WTC11 (cell line): ENCODE measurements at regions not wholly inside any gene's neighbourhood (a gene's known extent, or its start where the extent isn't known, plus 50 kb on each side); places are given as distances from the start of the nearest gene placed in this dataset.
A peak's percentile ranks its signal among the peaks of the same experiment; 100 is the strongest.

Experiments used
- ATAC-seq: fragments of 200-7000 bp; cut with Tn5 transposase; 2 replicates; pipeline ENCODE4 v1.10.0; 2021; ENCODE audit warnings: mild to moderate bottlenecking, moderate library complexity
- CTCF ChIA-PET: fragments of 300-600 bp; sonication (Branson Sonifier 250); formaldehyde crosslinking; loops from one replicate; lab custom pipeline; 2021; ENCODE audit warnings: antibody characterized with exemption; lab: Charles Lee
- POLR2A ChIA-PET: fragments of 350-600 bp; sonication (Branson Sonifier 250); formaldehyde crosslinking; loops from one replicate; lab custom pipeline; 2021; ENCODE audit warnings: antibody characterized with exemption; lab: Charles Lee
- DNase-seq: peaks from one replicate; pipeline ENCODE4 v3.0.0; 2021; ENCODE audit warnings: low spot score
- H3K27ac Mint-ChIP-seq: 2 replicates; pipeline ENCODE4 v1.8.0; 2021; ENCODE audit warnings: mixed read lengths
- H3K27me3 Mint-ChIP-seq: 2 replicates; pipeline ENCODE4 v1.8.0; 2021; ENCODE audit warnings: low read depth, mild to moderate bottlenecking, moderate library complexity, mixed read lengths
- H3K36me3 Mint-ChIP-seq: 2 replicates; pipeline ENCODE4 v1.8.0; 2021; ENCODE audit warnings: mixed read lengths
- H3K4me1 Mint-ChIP-seq: 2 replicates; pipeline ENCODE4 v1.8.0; 2022; ENCODE audit warnings: mixed read lengths
- H3K4me3 Mint-ChIP-seq: 2 replicates; pipeline ENCODE4 v1.8.0; 2021; ENCODE audit warnings: mild to moderate bottlenecking, moderate library complexity, mixed read lengths
- H3K9me3 Mint-ChIP-seq: 2 replicates; pipeline ENCODE4 v1.8.0; 2021; ENCODE audit warnings: mixed read lengths
- AFF4 ChIP-seq: sonication (generic); formaldehyde crosslinking; IDR thresholded peaks from 2 replicates; pipeline ENCODE4 v1.8.1; 2023; ENCODE audit warnings: mild to moderate bottlenecking, missing genetic modification reagents, borderline replicate concordance
- ELF4 ChIP-seq: sonication (generic); formaldehyde crosslinking; IDR thresholded peaks from 2 replicates; pipeline ENCODE4 v1.8.1; 2022; ENCODE audit warnings: low read depth, mild to moderate bottlenecking, moderate library complexity, missing genetic modification reagents
- FOXK1 ChIP-seq: sonication (generic); formaldehyde crosslinking; IDR thresholded peaks from 2 replicates; pipeline ENCODE4 v1.8.0; 2022; ENCODE audit warnings: mild to moderate bottlenecking, moderate library complexity, missing genetic modification reagents
- HMGA2 ChIP-seq: fragments of 250-450 bp; sonication (Bioruptor Pico); IDR thresholded peaks from 2 replicates; pipeline ENCODE4 v1.4.0; 2021; ENCODE audit warnings: mild to moderate bottlenecking, moderate library complexity
- JUN ChIP-seq: sonication (generic); formaldehyde crosslinking; IDR thresholded peaks from 2 replicates; pipeline ENCODE4 v1.8.0; 2023; ENCODE audit warnings: mild to moderate bottlenecking, missing genetic modification reagents
- NFATC4 ChIP-seq: fragments of 250-450 bp; sonication (Bioruptor Pico); IDR thresholded peaks from 2 replicates; pipeline ENCODE4 v1.9.0; 2021; ENCODE audit warnings: mild to moderate bottlenecking
- RELA ChIP-seq: sonication (generic); formaldehyde crosslinking; IDR thresholded peaks from 2 replicates; pipeline ENCODE4 v1.8.1; 2022; ENCODE audit warnings: missing genetic modification reagents, mild to moderate bottlenecking, borderline replicate concordance
- RORB ChIP-seq: fragments of 250-450 bp; sonication (Bioruptor Pico); IDR thresholded peaks from 2 replicates; pipeline ENCODE4 v1.9.0; 2021; ENCODE audit warnings: mild to moderate bottlenecking
- USF2 ChIP-seq: sonication (generic); formaldehyde crosslinking; IDR thresholded peaks from 2 replicates; pipeline ENCODE4 v1.8.1; 2023; ENCODE audit warnings: mild to moderate bottlenecking, missing genetic modification reagents, moderate library complexity
- ZBTB21 ChIP-seq: sonication (generic); formaldehyde crosslinking; IDR thresholded peaks from 2 replicates; pipeline ENCODE4 v1.8.1; 2023; ENCODE audit warnings: mild to moderate bottlenecking, missing genetic modification reagents, borderline replicate concordance
- ZNF138 ChIP-seq: sonication (generic); formaldehyde crosslinking; conservative IDR thresholded peaks from 2 replicates; pipeline ENCODE4 v1.8.1; 2022; ENCODE audit warnings: mild to moderate bottlenecking, moderate library complexity, missing genetic modification reagents
- ZNF219 ChIP-seq: sonication (generic); formaldehyde crosslinking; IDR thresholded peaks from 2 replicates; pipeline ENCODE4 v1.8.0; 2023; ENCODE audit warnings: missing genetic modification reagents, mild to moderate bottlenecking, borderline replicate concordance
- ZNF317 ChIP-seq: sonication (generic); formaldehyde crosslinking; IDR thresholded peaks from 2 replicates; pipeline ENCODE4 v1.8.1; 2023; ENCODE audit warnings: low read depth, mild to moderate bottlenecking, moderate library complexity, missing genetic modification reagents, borderline replicate concordance
- ZNF425 ChIP-seq: fragments of 250-450 bp; sonication (Bioruptor Pico); conservative IDR thresholded peaks from 2 replicates; pipeline ENCODE4 v1.9.0; 2021; ENCODE audit warnings: mild to moderate bottlenecking
- ZNF512 ChIP-seq: sonication (generic); formaldehyde crosslinking; IDR thresholded peaks from 2 replicates; pipeline ENCODE4 v1.8.1; 2022; ENCODE audit warnings: missing genetic modification reagents, borderline replicate concordance

GRCh38 chr3:74921676-74922075 is 307.2 kb upstream of the CNTN3 start:
- no peaks in the 10 kb centered on the region for H3K9me3 Mint-ChIP-seq
- ATAC-seq (no peak), DNase-seq (no peak)
- H3K4me1 Mint-ChIP-seq = no peaks in the 10 kb centered on the region
- H3K27ac Mint-ChIP-seq = no peak overlapping the region
- no peak overlapping the region for H3K4me3 Mint-ChIP-seq
- no peaks in the 10 kb centered on the region for H3K36me3 Mint-ChIP-seq
- no peaks in the 10 kb centered on the region; the same call in 1 of the 2 replicates for H3K27me3 Mint-ChIP-seq
- POLR2A ChIA-PET = no interaction called here
- no peak for TF ChIP-seq ZNF512 (CRISPR knock-in tag)
- TF ChIP-seq, all 79 proteins: peak for 0
- CTCF ChIA-PET = no interaction called here

- ChIA-PET POLR2A (no interaction called here), CTCF (no interaction called here)
- Mint-ChIP-seq H3K27ac (no peak overlapping the region), H3K9me3 (no peaks in the 10 kb centered on the region), H3K36me3 (no peaks in the 10 kb centered on the region), H3K27me3 (no peaks in the 10 kb centered on the region; the same call in 1 of the 2 replicates), H3K4me3 (no peak overlapping the region), H3K4me1 (no peaks in the 10 kb centered on the region)
- peak; percentile 11; the same call in 1 of the 2 replicates for TF ChIP-seq USF2
- no peak for TF ChIP-seq ZNF219 (CRISPR knock-in tag)
- ATAC-seq = no peak
- DNase-seq = no peak
These were observed 306.4 kb upstream of the CNTN3 start for GRCh38 chr3:74920721-74921350.

GRCh38 chr3:74916696-74917095 is 302.2 kb upstream of the CNTN3 start:
- no peaks in the 10 kb centered on the region for H3K36me3 Mint-ChIP-seq
- ATAC-seq (no peak), DNase-seq (no peak)
- TF ChIP-seq JUN (CRISPR knock-in tag) (no peak), HMGA2 (CRISPR knock-in tag) (no peak), NFATC4 (CRISPR knock-in tag) (no peak), ZNF138 (CRISPR knock-in tag) (no peak), ZNF317 (CRISPR knock-in tag) (no peak), USF2 (no peak), RORB (no peak), AFF4 (CRISPR knock-in tag) (no peak), RELA (CRISPR knock-in tag) (no peak), ELF4 (no peak), FOXK1 (CRISPR knock-in tag) (no peak), ZBTB21 (CRISPR knock-in tag) (no peak), ZNF425 (no peak)
- no peak overlapping the region for H3K4me3 Mint-ChIP-seq
- H3K27me3 Mint-ChIP-seq = no peaks in the 10 kb centered on the region; the same call in 1 of the 2 replicates
- POLR2A ChIA-PET = no interaction called here
- CTCF ChIA-PET = no interaction called here
- H3K4me1 Mint-ChIP-seq = no peaks in the 10 kb centered on the region
- H3K27ac Mint-ChIP-seq = no peak overlapping the region
- no peaks in the 10 kb centered on the region for H3K9me3 Mint-ChIP-seq
